GM10266 (cell line): ENCODE measurements at regions not wholly inside any gene's neighbourhood (a gene's known extent, or its start where the extent isn't known, plus 50 kb on each side); places are given as distances from the start of the nearest gene placed in this dataset.
"Not testable (repeated sequence)": the region's sequence is repeated elsewhere in the genome, so short reads cannot be mapped to it uniquely, and the experiment has no call there.

Experiments
- DNase-seq: peaks from one replicate; pipeline ENCODE4 v3.0.0; 2012; ENCODE audit errors: extremely low spot score
- TF ChIP-seq, protein P1 (sequence below): IDR thresholded peaks from 2 replicates; pipeline ENCODE4 v1.5.1; 2012; ENCODE audit warnings: mild to moderate bottlenecking, low read depth; ENCODE audit not compliant: control insufficient read depth, insufficient read depth; ENCODE audit errors: missing control alignments

GRCh38 chr20:53856300-53857295 lies 213.8 kb downstream of the BCAS1 start:
- TF ChIP-seq, protein P1, sequence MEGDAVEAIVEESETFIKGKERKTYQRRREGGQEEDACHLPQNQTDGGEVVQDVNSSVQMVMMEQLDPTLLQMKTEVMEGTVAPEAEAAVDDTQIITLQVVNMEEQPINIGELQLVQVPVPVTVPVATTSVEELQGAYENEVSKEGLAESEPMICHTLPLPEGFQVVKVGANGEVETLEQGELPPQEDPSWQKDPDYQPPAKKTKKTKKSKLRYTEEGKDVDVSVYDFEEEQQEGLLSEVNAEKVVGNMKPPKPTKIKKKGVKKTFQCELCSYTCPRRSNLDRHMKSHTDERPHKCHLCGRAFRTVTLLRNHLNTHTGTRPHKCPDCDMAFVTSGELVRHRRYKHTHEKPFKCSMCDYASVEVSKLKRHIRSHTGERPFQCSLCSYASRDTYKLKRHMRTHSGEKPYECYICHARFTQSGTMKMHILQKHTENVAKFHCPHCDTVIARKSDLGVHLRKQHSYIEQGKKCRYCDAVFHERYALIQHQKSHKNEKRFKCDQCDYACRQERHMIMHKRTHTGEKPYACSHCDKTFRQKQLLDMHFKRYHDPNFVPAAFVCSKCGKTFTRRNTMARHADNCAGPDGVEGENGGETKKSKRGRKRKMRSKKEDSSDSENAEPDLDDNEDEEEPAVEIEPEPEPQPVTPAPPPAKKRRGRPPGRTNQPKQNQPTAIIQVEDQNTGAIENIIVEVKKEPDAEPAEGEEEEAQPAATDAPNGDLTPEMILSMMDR: no peak
- no peak for DNase-seq

- DNase-seq: no peak
- TF ChIP-seq, protein P1: no peak
Observed at GRCh38 chr20:53855733-53856132, 214.7 kb downstream of the BCAS1 start.

GRCh38 chr20:53854609-53854926 lies 215.8 kb downstream of the BCAS1 start:
- DNase-seq: not testable (repeated sequence)

GRCh38 chr20:53853111-53853713 lies 217.2 kb downstream of the BCAS1 start:
- TF ChIP-seq, protein P1: no peak
- DNase-seq: no peak

- no peak for DNase-seq
- TF ChIP-seq, protein P1: no peak
Observed at GRCh38 chr20:53852691-53853090, 217.7 kb downstream of the BCAS1 start.

- DNase-seq: no peak
- TF ChIP-seq, protein P1: no peak
Observed at GRCh38 chr20:53852014-53852413, 218.4 kb downstream of the BCAS1 start.

DNA sequence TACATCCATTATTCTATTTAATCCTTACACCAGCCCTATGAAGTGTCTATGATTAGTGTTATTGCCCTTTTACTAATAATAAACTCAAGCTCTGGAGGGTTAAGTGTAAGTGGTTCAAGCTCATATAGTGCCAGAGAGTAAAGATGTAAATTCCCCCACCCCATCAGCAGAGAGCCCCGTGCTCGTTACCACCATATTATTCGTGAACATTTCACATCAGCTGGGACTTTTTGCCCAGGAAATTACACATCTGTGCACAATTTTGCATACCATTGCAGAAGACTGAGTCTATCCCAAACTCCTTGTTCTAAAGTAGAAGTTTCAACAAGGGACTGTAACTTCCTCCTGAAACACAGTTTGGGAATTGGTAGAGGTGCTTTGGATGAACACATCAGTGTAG lies 220.1 kb downstream of the BCAS1 start:
- DNase-seq: no peak
- TF ChIP-seq, protein P1: no peak
